ENCODE measurements at regions not wholly inside any gene's neighbourhood (a gene's known extent, or its start where the extent isn't known, plus 50 kb on each side); places are given as distances from the start of the nearest gene placed in this dataset.
A peak's percentile ranks its signal among the peaks of the same experiment; 100 is the strongest.

DNA sequence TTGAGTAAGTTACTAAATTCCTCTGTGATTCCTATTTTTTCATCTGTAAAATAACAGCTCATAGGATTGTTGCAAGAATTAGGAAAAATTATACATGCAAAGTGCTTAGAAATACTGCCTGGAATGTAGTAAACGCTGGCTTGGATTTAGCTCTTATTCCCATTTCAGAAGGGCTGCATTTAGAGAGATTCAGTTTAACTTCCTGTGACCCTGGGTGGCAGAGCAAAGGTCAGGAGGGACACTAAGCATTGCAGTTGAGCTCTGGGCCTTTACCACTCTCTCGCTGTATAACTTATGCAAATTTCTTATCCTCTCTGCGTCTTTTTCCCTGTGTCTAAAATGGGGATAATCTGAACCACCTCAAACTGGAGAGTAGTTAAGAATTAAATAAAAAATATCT lies 241.0 kb upstream of the POU3F1 start:
- Histone ChIP-seq H3K27me3 (ENCODE audit: insufficient read depth, low read length, poor library complexity) (no peaks in the 10 kb centered on the region), H3K23ac (ENCODE audit: low read length) (no peak overlapping the region), H3K18ac (ENCODE audit: low read length) (no peak overlapping the region), H4K8ac (ENCODE audit: low read depth, low read length) (no peak overlapping the region), H3K4me2 (ENCODE audit: low read length) (no peak overlapping the region), H2BK120ac (ENCODE audit: low read depth, low read length) (no peak overlapping the region), H2AK5ac (ENCODE audit: low read length) (no peak overlapping the region), H2BK15ac (replicated peaks; ENCODE audit: low read depth) (no peak overlapping the region), H2BK5ac (ENCODE audit: low read length) (no peak overlapping the region), H3K4me1 (ENCODE audit: control insufficient read depth, low read depth, low read length) (peaks cover 2% of the 10 kb centered on the region), H3K9ac (ENCODE audit: low read length) (no peak overlapping the region), H3K79me1 (ENCODE audit: low read length) (no peaks in the 10 kb centered on the region), H4K5ac (ENCODE audit: low read length) (no peak overlapping the region), H3K4ac (ENCODE audit: low read depth, low read length) (no peak overlapping the region), H3K56ac (ENCODE audit: low read length) (no peak overlapping the region), H3K36me3 (ENCODE audit: control insufficient read depth, insufficient read depth, low read length) (no peaks in the 10 kb centered on the region), H3K4me3 (ENCODE audit: low read length) (no peak overlapping the region), H3K27ac (ENCODE audit: low read depth, low read length) (no peak overlapping the region), H3K79me2 (ENCODE audit: control insufficient read depth, insufficient read depth, low read length) (no peaks in the 10 kb centered on the region)
- DNase-seq: no peak
- no CpG with 5 or more reads among the region's 3 CpGs for WGBS (ENCODE audit: extremely low coverage, insufficient coverage, low lambda C conversion rate)

DNA sequence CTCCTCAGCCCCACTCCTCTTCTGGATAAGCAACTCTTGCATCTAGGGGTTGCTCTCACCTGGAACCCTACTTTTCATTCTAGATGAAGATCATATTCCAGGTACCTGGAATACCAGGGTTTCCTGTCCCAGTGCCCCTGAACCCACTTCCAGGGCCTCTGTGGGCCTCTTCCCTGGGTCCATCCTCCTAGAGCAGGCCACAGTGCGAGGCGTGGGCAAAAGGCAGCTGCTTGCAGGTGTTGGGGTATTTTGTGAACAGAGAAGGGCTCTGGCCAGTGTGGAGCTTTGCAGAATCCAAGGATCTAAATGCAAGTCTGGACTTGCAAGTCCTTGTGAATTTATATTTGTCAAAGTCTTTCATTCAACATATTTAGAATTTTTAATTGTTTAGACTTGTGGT lies 240.4 kb upstream of the POU3F1 start:
- H3K23ac ChIP-seq (ENCODE audit: low read length): no peak overlapping the region
- no peak overlapping the region for H3K4me3 ChIP-seq (ENCODE audit: low read length)
- no CpG with 5 or more reads among the region's 2 CpGs for WGBS (ENCODE audit: extremely low coverage, insufficient coverage, low lambda C conversion rate)
- H3K9ac ChIP-seq (ENCODE audit: low read length): no peak overlapping the region
- no peaks in the 10 kb centered on the region for H3K27me3 ChIP-seq (ENCODE audit: insufficient read depth, low read length, poor library complexity)
- H2BK5ac ChIP-seq (ENCODE audit: low read length): no peak overlapping the region
- H4K5ac ChIP-seq (ENCODE audit: low read length): no peak overlapping the region
- H3K36me3 ChIP-seq (ENCODE audit: control insufficient read depth, insufficient read depth, low read length): no peaks in the 10 kb centered on the region
- no peak overlapping the region for H2BK120ac ChIP-seq (ENCODE audit: low read depth, low read length)
- no peak overlapping the region for H2AK5ac ChIP-seq (ENCODE audit: low read length)
- H3K56ac ChIP-seq (ENCODE audit: low read length): no peak overlapping the region
- DNase-seq: no peak
- no peaks in the 10 kb centered on the region for H3K79me2 ChIP-seq (ENCODE audit: control insufficient read depth, insufficient read depth, low read length)
- H4K8ac ChIP-seq (ENCODE audit: low read depth, low read length): no peak overlapping the region
- H3K4ac ChIP-seq (ENCODE audit: low read depth, low read length): no peak overlapping the region
- no peak overlapping the region for H3K18ac ChIP-seq (ENCODE audit: low read length)
- H3K4me2 ChIP-seq (ENCODE audit: low read length): no peak overlapping the region
- H3K4me1 ChIP-seq (ENCODE audit: control insufficient read depth, low read depth, low read length): no peaks in the 10 kb centered on the region
- H3K79me1 ChIP-seq (ENCODE audit: low read length): no peaks in the 10 kb centered on the region
- no peak overlapping the region for H2BK15ac ChIP-seq (replicated peaks; ENCODE audit: low read depth)
- H3K27ac ChIP-seq (ENCODE audit: low read depth, low read length): no peak overlapping the region

DNA sequence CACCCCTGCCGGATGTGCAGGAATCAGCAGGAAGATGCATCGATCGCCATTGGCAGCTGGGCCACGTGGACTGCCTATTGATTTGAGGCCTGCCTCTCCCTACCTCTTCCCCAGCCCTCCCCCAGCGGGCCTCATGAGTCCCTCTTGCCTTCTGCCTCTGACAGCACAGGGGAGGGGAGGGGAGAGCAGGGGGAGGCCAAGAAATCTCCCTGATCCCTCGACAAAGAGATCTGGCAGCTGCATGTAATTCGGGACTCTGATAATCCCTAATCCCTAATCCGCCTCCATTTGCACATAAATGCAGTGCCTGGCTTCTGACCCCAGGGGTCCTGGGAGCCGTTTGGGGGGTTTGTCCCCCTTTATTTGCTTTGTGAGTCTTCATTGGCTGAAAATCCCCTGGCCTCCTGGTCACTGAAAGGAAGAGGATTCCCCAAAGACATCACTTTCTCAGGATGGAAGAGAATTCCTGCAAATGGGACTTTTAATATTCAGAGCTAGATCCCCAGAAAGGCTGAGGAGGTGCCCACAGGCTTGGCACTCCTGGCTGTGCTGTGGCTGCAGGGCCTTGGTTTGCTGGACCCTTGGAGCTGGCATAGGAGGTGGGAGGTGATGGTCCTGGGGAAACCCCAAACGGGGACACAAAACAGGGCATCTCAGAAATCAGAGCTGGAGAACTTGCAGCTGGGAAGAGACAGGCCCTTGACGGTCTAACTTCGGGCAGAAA lies 239.4 kb upstream of the POU3F1 start:
- Histone ChIP-seq H4K8ac (ENCODE audit: low read depth, low read length) (no peak overlapping the region), H3K9ac (ENCODE audit: low read length) (no peak overlapping the region), H2AK5ac (ENCODE audit: low read length) (no peak overlapping the region), H3K4me1 (ENCODE audit: control insufficient read depth, low read depth, low read length) (no peaks in the 10 kb centered on the region), H3K27ac (ENCODE audit: low read depth, low read length) (no peak overlapping the region), H3K18ac (ENCODE audit: low read length) (no peak overlapping the region), H3K27me3 (ENCODE audit: insufficient read depth, low read length, poor library complexity) (no peaks in the 10 kb centered on the region), H3K79me1 (ENCODE audit: low read length) (no peaks in the 10 kb centered on the region), H2BK5ac (ENCODE audit: low read length) (no peak overlapping the region), H3K36me3 (ENCODE audit: control insufficient read depth, insufficient read depth, low read length) (no peaks in the 10 kb centered on the region), H3K23ac (ENCODE audit: low read length) (no peak overlapping the region), H3K79me2 (ENCODE audit: control insufficient read depth, insufficient read depth, low read length) (no peaks in the 10 kb centered on the region), H3K4me2 (ENCODE audit: low read length) (no peak overlapping the region), H3K4me3 (ENCODE audit: low read length) (no peak overlapping the region), H2BK15ac (replicated peaks; ENCODE audit: low read depth) (no peak overlapping the region), H3K4ac (ENCODE audit: low read depth, low read length) (no peak overlapping the region), H2BK120ac (ENCODE audit: low read depth, low read length) (no peak overlapping the region), H4K5ac (ENCODE audit: low read length) (no peak overlapping the region), H3K56ac (ENCODE audit: low read length) (peak overlapping the region; percentile 2)
- no CpG with 5 or more reads among the region's 12 CpGs for WGBS (ENCODE audit: extremely low coverage, insufficient coverage, low lambda C conversion rate)
- DNase-seq: peak; percentile 50

DNA sequence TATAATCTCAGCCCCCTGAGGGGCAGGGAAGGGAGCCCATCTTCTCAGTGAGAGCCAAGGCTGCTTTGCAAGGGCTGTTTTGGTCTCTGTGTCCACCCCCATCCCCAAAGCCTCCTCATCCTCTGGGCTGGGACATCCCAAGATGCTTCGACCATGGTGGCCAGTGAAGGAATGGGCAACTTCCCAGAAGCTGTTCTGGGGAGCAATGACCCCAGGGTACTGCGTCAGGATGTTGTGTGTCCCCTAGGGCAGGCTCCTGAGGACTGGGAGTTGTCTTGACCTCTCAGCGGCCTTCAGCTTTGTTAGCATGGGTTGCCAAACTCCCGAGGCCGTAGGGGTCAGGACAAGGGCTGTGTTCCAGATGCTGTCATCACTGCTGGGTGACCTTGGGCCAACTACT lies 238.4 kb upstream of the POU3F1 start:
- DNase-seq: no peak
- no peaks in the 10 kb centered on the region for H3K4me1 ChIP-seq (ENCODE audit: control insufficient read depth, low read depth, low read length)
- H3K9ac ChIP-seq (ENCODE audit: low read length): no peak overlapping the region
- no peaks in the 10 kb centered on the region for H3K27me3 ChIP-seq (ENCODE audit: insufficient read depth, low read length, poor library complexity)
- H4K5ac ChIP-seq (ENCODE audit: low read length): no peak overlapping the region
- no peak overlapping the region for H3K4ac ChIP-seq (ENCODE audit: low read depth, low read length)
- H3K56ac ChIP-seq (ENCODE audit: low read length): peak overlapping the region; percentile 20
- no peak overlapping the region for H3K4me2 ChIP-seq (ENCODE audit: low read length)
- H3K4me3 ChIP-seq (ENCODE audit: low read length): no peak overlapping the region
- no peak overlapping the region for H2BK5ac ChIP-seq (ENCODE audit: low read length)
- H3K27ac ChIP-seq (ENCODE audit: low read depth, low read length): no peak overlapping the region
- no peaks in the 10 kb centered on the region for H3K36me3 ChIP-seq (ENCODE audit: control insufficient read depth, insufficient read depth, low read length)
- no peaks in the 10 kb centered on the region for H3K79me2 ChIP-seq (ENCODE audit: control insufficient read depth, insufficient read depth, low read length)
- no peak overlapping the region for H2BK15ac ChIP-seq (replicated peaks; ENCODE audit: low read depth)
- H3K79me1 ChIP-seq (ENCODE audit: low read length): no peaks in the 10 kb centered on the region
- H3K18ac ChIP-seq (ENCODE audit: low read length): no peak overlapping the region
- H4K8ac ChIP-seq (ENCODE audit: low read depth, low read length): no peak overlapping the region
- no peak overlapping the region for H2BK120ac ChIP-seq (ENCODE audit: low read depth, low read length)
- no peak overlapping the region for H2AK5ac ChIP-seq (ENCODE audit: low read length)
- H3K23ac ChIP-seq (ENCODE audit: low read length): no peak overlapping the region
- WGBS (ENCODE audit: extremely low coverage, insufficient coverage, low lambda C conversion rate): no CpG with 5 or more reads among the region's 5 CpGs

DNA sequence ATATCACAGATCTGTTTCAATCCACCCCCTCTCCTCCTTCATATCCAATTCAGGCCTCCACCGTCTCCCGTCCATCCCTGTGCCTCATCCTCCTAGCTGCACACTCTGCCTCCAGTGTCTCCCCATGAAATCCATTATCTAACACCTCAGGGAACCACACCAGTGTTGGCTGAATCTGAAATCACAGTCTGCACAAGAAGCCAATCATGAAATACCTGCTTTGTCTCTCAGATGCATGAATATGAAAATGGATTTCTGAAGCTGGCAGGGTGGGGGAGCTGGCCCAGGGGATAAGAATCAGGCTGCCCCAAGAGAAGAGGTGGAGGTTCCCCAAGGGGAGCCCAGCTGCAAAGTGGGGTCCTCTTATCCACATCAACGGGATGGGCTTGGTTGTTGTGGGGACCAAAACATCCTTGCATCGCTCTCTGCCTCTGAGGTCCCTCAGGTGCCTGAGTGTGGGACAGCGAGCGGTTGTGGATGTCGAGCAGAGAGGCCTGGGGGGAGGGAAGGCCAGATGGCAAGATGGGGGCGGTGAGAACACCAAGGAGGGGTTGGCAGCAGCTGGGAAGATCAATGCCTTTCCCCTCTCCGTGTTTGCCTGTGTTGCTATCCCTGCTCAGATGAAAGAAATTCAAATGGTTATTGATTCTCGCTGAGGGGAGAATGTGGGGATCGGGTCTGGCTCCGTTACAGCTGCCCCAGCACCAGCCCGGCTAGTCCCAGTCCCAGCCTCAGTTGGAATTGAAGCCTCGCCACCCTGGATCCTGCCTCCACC lies 237.3 kb upstream of the POU3F1 start:
- no peak overlapping the region for H3K4ac ChIP-seq (ENCODE audit: low read depth, low read length)
- H3K18ac ChIP-seq (ENCODE audit: low read length): no peak overlapping the region
- DNase-seq: no peak
- no peak overlapping the region for H4K8ac ChIP-seq (ENCODE audit: low read depth, low read length)
- no peak overlapping the region for H3K23ac ChIP-seq (ENCODE audit: low read length)
- H2BK15ac ChIP-seq (replicated peaks; ENCODE audit: low read depth): no peak overlapping the region
- H3K27ac ChIP-seq (ENCODE audit: low read depth, low read length): no peak overlapping the region
- WGBS (ENCODE audit: extremely low coverage, insufficient coverage, low lambda C conversion rate): no CpG with 5 or more reads among the region's 14 CpGs
- no peak overlapping the region for H2AK5ac ChIP-seq (ENCODE audit: low read length)
- no peaks in the 10 kb centered on the region for H3K79me2 ChIP-seq (ENCODE audit: control insufficient read depth, insufficient read depth, low read length)
- H3K4me2 ChIP-seq (ENCODE audit: low read length): no peak overlapping the region
- H3K4me3 ChIP-seq (ENCODE audit: low read length): no peak overlapping the region
- no peak overlapping the region for H3K56ac ChIP-seq (ENCODE audit: low read length)
- H3K9ac ChIP-seq (ENCODE audit: low read length): no peak overlapping the region
- no peaks in the 10 kb centered on the region for H3K4me1 ChIP-seq (ENCODE audit: control insufficient read depth, low read depth, low read length)
- H4K5ac ChIP-seq (ENCODE audit: low read length): no peak overlapping the region
- H2BK5ac ChIP-seq (ENCODE audit: low read length): no peak overlapping the region
- no peaks in the 10 kb centered on the region for H3K27me3 ChIP-seq (ENCODE audit: insufficient read depth, low read length, poor library complexity)
- H3K79me1 ChIP-seq (ENCODE audit: low read length): no peaks in the 10 kb centered on the region
- no peak overlapping the region for H2BK120ac ChIP-seq (ENCODE audit: low read depth, low read length)
- no peaks in the 10 kb centered on the region for H3K36me3 ChIP-seq (ENCODE audit: control insufficient read depth, insufficient read depth, low read length)
